HL-60 (cell line): ENCODE measurements at regions not wholly inside any gene's neighbourhood (a gene's known extent, or its start where the extent isn't known, plus 50 kb on each side); places are given as distances from the start of the nearest gene placed in this dataset.

Source experiments
- DNase-seq, 2 experiments: peaks; one replicate each; pipeline ENCODE4 v3.0.0-alpha.2; 2010 to 2020; ENCODE audit warnings: low read depth in 1 of 2, low spot score in 1 of 2
- H3K27ac ChIP-seq: fragments of 250-450 bp; sonication (Bioruptor Pico); replicated peaks from 2 replicates; pipeline ENCODE4 v1.5.1; 2020; ENCODE audit warnings: mild to moderate bottlenecking, moderate library complexity
- H3K27me3 ChIP-seq: fragments of 250-450 bp; sonication (Bioruptor Pico); 2 replicates; pipeline ENCODE4 v1.5.1; 2021; ENCODE audit warnings: mild to moderate bottlenecking, moderate library complexity; ENCODE audit not compliant: insufficient read depth, poor library complexity, severe bottlenecking
- H3K4me3 ChIP-seq: replicated peaks from 2 replicates; pipeline ENCODE4 v1.5.1; 2011; ENCODE audit warnings: mild to moderate bottlenecking, control low read depth, low read length; ENCODE audit not compliant: insufficient read depth
- CTCF ChIP-seq: IDR thresholded peaks from one replicate; pipeline ENCODE4 v1.5.1; 2011; ENCODE audit warnings: low read length, control low read depth, inconsistent platforms; ENCODE audit not compliant: insufficient read depth
- GABPA ChIP-seq: IDR thresholded peaks from 2 replicates; pipeline ENCODE4 v1.6.1; 2012; ENCODE audit warnings: low read depth
- POLR2AphosphoS5 ChIP-seq: IDR thresholded peaks from 2 replicates; pipeline ENCODE4 v1.6.1; 2012; ENCODE audit warnings: low read depth
- REST ChIP-seq: IDR thresholded peaks from 2 replicates; pipeline ENCODE4 v1.6.1; 2012; ENCODE audit warnings: low read depth; ENCODE audit not compliant: insufficient replicate concordance
- SPI1 ChIP-seq: IDR thresholded peaks from 2 replicates; pipeline ENCODE4 v1.6.1; 2012; ENCODE audit warnings: low read depth, mild to moderate bottlenecking, borderline replicate concordance

- Histone ChIP-seq H3K27me3 (no peaks in the 10 kb centered on the region), H3K27ac (no peak overlapping the region), H3K4me3 (no peak overlapping the region)
- TF ChIP-seq POLR2AphosphoS5 (no peak), REST (no peak), CTCF (no peak), GABPA (no peak), SPI1 (no peak)
- DNase-seq = no peak
Measured at GRCh38 chr4:59539401-59539800, 1660.7 kb upstream of the ADGRL3 start.

GRCh38 chr4:59540311-59540710 lies 1659.8 kb upstream of the ADGRL3 start:
- TF ChIP-seq SPI1 (no peak), POLR2AphosphoS5 (no peak), GABPA (no peak), REST (no peak), CTCF (no peak)
- no peaks in the 10 kb centered on the region for H3K27me3 ChIP-seq
- no peak overlapping the region for H3K27ac ChIP-seq
- DNase-seq = no peak
- H3K4me3 ChIP-seq = no peak overlapping the region

- TF ChIP-seq GABPA (no peak), SPI1 (no peak), POLR2AphosphoS5 (no peak), CTCF (no peak), REST (no peak)
- Histone ChIP-seq H3K27me3 (no peaks in the 10 kb centered on the region), H3K4me3 (no peak overlapping the region), H3K27ac (no peak overlapping the region)
- DNase-seq = no peak
Measured at GRCh38 chr4:59553063-59553720, 1646.9 kb upstream of the ADGRL3 start.
